GM10266 (cell line): ENCODE measurements at regions not wholly inside any gene's neighbourhood (a gene's known extent, or its start where the extent isn't known, plus 50 kb on each side); places are given as distances from the start of the nearest gene placed in this dataset.

Source experiments
- DNase-seq: peaks from one replicate; pipeline ENCODE4 v3.0.0; 2012; ENCODE audit errors: extremely low spot score
- TF ChIP-seq, protein P1 (sequence below): IDR thresholded peaks from 2 replicates; pipeline ENCODE4 v1.5.1; 2012; ENCODE audit warnings: mild to moderate bottlenecking, low read depth; ENCODE audit not compliant: control insufficient read depth, insufficient read depth; ENCODE audit errors: missing control alignments

DNA sequence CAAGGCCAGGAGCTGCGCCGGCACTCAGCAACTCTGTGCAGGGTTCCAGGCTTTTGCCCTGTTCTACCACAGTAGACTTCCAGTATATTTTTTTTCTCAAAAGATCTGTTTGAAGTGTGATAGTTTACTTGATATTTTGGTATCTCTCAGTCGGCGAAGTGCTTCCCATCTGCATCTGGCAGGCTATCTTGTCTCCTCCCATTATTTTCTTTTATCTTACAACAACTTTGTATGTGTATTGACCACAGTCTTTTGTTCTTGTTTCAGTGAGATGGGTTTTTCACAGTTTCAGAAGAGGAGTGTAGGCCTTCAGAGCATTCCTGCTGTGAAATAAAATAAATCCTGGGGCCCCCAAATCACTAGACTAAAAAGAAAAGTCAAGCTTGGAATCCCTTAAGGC, 292.9 kb downstream of the PTGER3 start:
- TF ChIP-seq, protein P1, sequence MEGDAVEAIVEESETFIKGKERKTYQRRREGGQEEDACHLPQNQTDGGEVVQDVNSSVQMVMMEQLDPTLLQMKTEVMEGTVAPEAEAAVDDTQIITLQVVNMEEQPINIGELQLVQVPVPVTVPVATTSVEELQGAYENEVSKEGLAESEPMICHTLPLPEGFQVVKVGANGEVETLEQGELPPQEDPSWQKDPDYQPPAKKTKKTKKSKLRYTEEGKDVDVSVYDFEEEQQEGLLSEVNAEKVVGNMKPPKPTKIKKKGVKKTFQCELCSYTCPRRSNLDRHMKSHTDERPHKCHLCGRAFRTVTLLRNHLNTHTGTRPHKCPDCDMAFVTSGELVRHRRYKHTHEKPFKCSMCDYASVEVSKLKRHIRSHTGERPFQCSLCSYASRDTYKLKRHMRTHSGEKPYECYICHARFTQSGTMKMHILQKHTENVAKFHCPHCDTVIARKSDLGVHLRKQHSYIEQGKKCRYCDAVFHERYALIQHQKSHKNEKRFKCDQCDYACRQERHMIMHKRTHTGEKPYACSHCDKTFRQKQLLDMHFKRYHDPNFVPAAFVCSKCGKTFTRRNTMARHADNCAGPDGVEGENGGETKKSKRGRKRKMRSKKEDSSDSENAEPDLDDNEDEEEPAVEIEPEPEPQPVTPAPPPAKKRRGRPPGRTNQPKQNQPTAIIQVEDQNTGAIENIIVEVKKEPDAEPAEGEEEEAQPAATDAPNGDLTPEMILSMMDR = no peak

DNA sequence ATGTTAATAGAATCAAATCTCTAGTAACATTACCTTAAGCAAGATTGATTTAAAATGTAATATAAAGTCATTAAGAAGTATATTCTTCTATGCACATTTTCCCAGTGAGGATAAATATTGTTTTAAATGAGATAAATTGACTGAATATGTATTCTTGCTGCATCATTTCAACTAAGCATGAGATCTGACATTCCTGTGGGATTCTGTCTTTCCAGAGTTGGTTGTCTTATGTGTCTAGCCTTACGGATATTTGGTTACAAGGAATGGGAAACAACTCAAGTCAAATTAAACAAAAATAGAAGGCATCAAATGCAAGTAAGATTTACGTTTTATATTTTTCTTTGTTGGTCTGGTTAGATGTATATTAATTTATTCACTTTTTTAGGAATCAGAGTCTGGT, 287.5 kb downstream of the PTGER3 start:
- TF ChIP-seq, protein P1 = no peak
- no peak for DNase-seq

More for the DNA sequence above, 292.9 kb downstream of the PTGER3 start:
- no peak for DNase-seq

DNA sequence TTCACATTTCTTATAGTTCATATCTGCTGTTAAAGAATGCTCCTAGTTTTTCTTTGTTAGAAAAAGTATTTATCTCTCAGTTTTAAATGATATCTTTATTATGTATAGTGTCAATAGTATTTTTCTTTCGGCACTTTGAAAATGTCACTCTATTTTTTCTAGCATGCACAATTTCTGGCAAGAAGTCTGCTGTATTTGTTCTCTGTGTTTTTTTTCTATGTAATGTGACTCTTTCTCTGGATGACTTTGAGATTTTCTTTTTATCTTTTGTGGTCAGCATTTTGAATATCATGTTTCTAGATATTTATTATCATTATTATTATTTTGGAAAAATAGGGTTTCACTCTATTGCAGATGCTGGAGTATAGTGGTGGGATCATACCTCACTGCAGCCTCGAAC, 285.2 kb downstream of the PTGER3 start:
- TF ChIP-seq, protein P1 = no peak
- no peak for DNase-seq

DNA sequence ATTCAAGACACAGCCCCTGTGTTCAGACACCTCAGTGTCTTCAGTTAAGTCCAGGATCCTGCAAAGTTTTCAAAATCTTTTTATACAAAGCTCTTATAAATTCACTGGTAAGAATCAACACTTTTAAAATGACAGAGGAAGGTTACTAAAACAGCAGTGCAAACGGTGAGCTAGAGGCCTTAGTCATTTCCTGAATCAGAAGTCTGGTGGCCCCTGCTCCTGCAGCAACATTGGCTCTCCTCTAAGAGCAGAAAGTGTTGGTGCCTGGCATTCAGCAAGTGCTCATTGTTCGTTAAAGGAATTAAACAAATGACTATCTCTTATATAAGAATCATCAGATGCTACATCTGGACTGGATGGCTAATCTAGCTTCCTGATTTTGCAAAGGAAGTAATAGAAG, 282.9 kb downstream of the PTGER3 start:
- TF ChIP-seq, protein P1 = no peak
- no peak for DNase-seq

DNA sequence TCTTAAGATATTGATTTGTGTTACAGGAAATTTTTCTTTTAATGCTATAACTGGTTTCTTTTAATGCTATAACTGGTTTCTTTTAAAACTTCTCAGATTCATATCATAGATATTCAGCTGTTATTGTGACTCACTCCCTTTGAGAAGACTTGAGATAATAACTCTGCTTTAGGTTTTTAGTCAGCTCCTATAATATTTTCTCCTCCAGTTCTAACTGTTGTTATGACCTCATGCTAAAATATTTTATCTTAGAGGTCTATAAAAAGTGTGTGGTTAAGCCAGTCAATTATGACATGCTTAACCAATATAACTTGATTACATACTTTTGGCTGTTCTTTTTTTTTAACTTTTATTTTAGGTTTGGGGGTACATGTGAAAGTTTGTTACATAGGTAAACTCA, 280.2 kb downstream of the PTGER3 start:
- no peak for DNase-seq
- TF ChIP-seq, protein P1 = no peak

DNA sequence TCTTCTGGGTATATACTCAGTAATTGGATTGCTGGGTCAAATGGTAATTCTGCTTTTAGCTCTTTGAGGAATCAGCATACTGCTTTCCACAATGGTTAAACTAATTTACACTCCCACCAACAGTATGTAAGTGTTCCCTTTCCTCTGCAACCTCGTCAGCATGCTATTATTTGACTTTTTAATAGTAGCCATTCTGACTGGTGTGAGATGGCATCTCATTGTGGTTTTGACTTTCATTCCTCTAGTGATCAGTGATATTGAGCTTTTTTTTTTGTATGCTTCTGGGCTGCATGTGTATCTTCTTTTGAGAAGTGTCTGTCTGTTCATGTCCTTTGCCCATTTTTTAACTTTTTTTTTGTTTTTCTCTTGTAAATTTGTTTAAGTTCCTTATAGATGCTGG, 279.4 kb downstream of the PTGER3 start:
- no peak for DNase-seq
- TF ChIP-seq, protein P1 = no peak

DNA sequence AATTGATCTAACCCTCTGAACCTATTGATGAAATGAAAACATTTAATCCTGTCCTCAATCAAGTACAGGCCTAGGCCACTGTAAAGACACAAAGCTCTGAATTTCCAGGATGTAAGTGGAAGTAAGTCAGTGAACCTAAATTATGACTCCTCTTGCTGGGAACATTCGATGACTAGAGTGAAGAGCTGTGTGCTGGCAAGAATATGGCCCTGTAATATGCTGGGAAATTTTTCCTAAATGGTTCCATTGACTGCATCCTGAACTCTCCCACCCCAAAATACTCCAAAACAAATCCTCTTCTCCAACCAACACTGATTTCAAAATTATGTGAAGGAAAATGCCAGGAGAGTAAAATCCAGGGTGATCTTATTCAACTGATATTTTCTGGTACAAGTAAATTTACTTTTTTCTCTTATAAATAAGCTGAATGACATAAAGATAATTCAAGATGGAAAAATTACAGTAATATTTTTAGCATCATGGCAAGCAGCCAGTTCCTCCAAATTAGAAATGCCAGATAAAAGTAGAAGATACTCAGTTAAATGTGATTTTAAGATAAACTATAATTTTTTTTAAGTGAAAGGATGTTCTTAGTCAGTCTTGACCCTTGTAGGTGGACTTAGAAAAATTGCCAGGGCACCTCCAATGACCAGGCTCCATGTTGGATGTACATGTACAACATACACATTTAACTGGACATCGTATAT, 269.4 kb downstream of the PTGER3 start:
- no peak for DNase-seq
- TF ChIP-seq, protein P1 = no peak
